SU-DHL-6 (cell line): ENCODE measurements at regions not wholly inside any gene's neighbourhood (a gene's known extent, or its start where the extent isn't known, plus 50 kb on each side); places are given as distances from the start of the nearest gene placed in this dataset.

Source experiments
- H2AFZ ChIP-seq: fragments of 200-600 bp; sonication (generic); 2 replicates; pipeline ENCODE4 v1.6.1; 2014; ENCODE audit warnings: low read depth, mild to moderate bottlenecking, moderate library complexity, mixed read lengths, antibody characterized with exemption, low read length; ENCODE audit not compliant: severe bottlenecking
- H3F3A ChIP-seq: fragments of 200-600 bp; shearing (Covaris generic); 2 replicates; pipeline ENCODE4 v1.6.0; 2016; ENCODE audit warnings: antibody characterized with exemption, mild to moderate bottlenecking; ENCODE audit not compliant: insufficient read depth
- H3K27ac ChIP-seq: fragments of 200-600 bp; sonication (generic); 2 replicates; pipeline ENCODE4 v1.5.1; 2016; ENCODE audit warnings: low read depth, mild to moderate bottlenecking, low read length, moderate library complexity, mixed read lengths
- H3K27me3 ChIP-seq: fragments of 200-600 bp; sonication (generic), shearing (Covaris generic); 2 replicates; pipeline ENCODE4 v1.6.0; 2014; ENCODE audit warnings: mild to moderate bottlenecking, low read length
- H3K36me3 ChIP-seq: fragments of 200-600 bp; sonication (generic); 2 replicates; pipeline ENCODE4 v1.6.1; 2014; ENCODE audit warnings: mild to moderate bottlenecking, low read length, mixed read lengths
- H3K4me2 ChIP-seq: fragments of 300-600, 200-600 bp; shearing (Covaris generic), sonication (generic); 2 replicates; pipeline ENCODE4 v1.6.0; 2014; ENCODE audit warnings: low read length, low read depth, mild to moderate bottlenecking; ENCODE audit not compliant: poor library complexity, severe bottlenecking
- H3K4me3 ChIP-seq: fragments of 200-600 bp; sonication (generic); 2 replicates; pipeline ENCODE4 v1.5.1; 2014; ENCODE audit warnings: antibody characterized with exemption, low read length, mild to moderate bottlenecking, mixed read lengths; ENCODE audit not compliant: insufficient read depth, poor library complexity, severe bottlenecking
- H3K79me2 ChIP-seq: fragments of 200-600 bp; sonication (generic); 2 replicates; pipeline ENCODE4 v1.6.1; 2014; ENCODE audit warnings: mild to moderate bottlenecking, low read length, moderate library complexity; ENCODE audit not compliant: insufficient read depth
- H3K9ac ChIP-seq: fragments of 200-600 bp; sonication (generic); 2 replicates; pipeline ENCODE4 v1.7.0; 2014; ENCODE audit warnings: mild to moderate bottlenecking, low read length
- H3K9me2 ChIP-seq: fragments of 200-600 bp; sonication (generic); replicated peaks from 2 replicates; pipeline ENCODE4 v1.6.1; 2014; ENCODE audit warnings: low read length; ENCODE audit not compliant: insufficient read depth
- H3K9me3 ChIP-seq: fragments of 200-600 bp; sonication (generic); 2 replicates; pipeline ENCODE4 v1.6.1; 2014; ENCODE audit warnings: low read length, mixed read lengths; ENCODE audit not compliant: insufficient read depth
- H4K20me1 ChIP-seq: fragments of 200-600 bp; sonication (generic); 2 replicates; pipeline ENCODE4 v1.6.1; 2014; ENCODE audit warnings: low read depth, mild to moderate bottlenecking, antibody characterized with exemption, low read length, moderate library complexity, mixed read lengths
- CTCF ChIP-seq: fragments of 200-600 bp; sonication (generic); IDR thresholded peaks from one replicate; pipeline ENCODE4 v1.5.1; 2017; ENCODE audit warnings: antibody characterized with exemption, mild to moderate bottlenecking, low read length, moderate library complexity; ENCODE audit not compliant: insufficient read depth, poor library complexity, severe bottlenecking
- EZH2phosphoT487 ChIP-seq: fragments of 200-600 bp; sonication (generic), shearing (Covaris generic); conservative IDR thresholded peaks from 2 replicates; pipeline ENCODE4 v1.6.1; 2018; ENCODE audit warnings: mild to moderate bottlenecking, antibody characterized with exemption, low read length, moderate library complexity, mixed read lengths

GRCh38 chr6:23340271-23340670 is 770.9 kb downstream of the HDGFL1 start:
- no peak overlapping the region for H3K9ac ChIP-seq
- H3K4me3 ChIP-seq, result no peak overlapping the region
- no peaks in the 10 kb centered on the region for H3K79me2 ChIP-seq
- no peak overlapping the region for H3K4me2 ChIP-seq
- no peaks in the 10 kb centered on the region for H3F3A ChIP-seq
- H4K20me1 ChIP-seq, result no peaks in the 10 kb centered on the region
- H3K27ac ChIP-seq, result no peak overlapping the region
- H2AFZ ChIP-seq, result no peak overlapping the region
- no peaks in the 10 kb centered on the region for H3K36me3 ChIP-seq
- H3K9me3 ChIP-seq, result no peaks in the 10 kb centered on the region
- no peaks in the 10 kb centered on the region for H3K9me2 ChIP-seq
- no peaks in the 10 kb centered on the region for H3K27me3 ChIP-seq
- no peak for TF ChIP-seq CTCF
- TF ChIP-seq EZH2phosphoT487, result no peak

GRCh38 chr6:23343610-23344306 is 774.4 kb downstream of the HDGFL1 start:
- H3K79me2 ChIP-seq, result no peaks in the 10 kb centered on the region
- no peaks in the 10 kb centered on the region for H3F3A ChIP-seq
- no peaks in the 10 kb centered on the region for H4K20me1 ChIP-seq
- H3K36me3 ChIP-seq, result no peaks in the 10 kb centered on the region
- no peaks in the 10 kb centered on the region for H3K27me3 ChIP-seq
- H3K27ac ChIP-seq, result no peak overlapping the region
- TF ChIP-seq CTCF, result no peak
- no peak for TF ChIP-seq EZH2phosphoT487
- no peak overlapping the region for H2AFZ ChIP-seq
- H3K9me3 ChIP-seq, result no peaks in the 10 kb centered on the region
- no peak overlapping the region for H3K4me2 ChIP-seq
- H3K4me3 ChIP-seq, result no peak overlapping the region
- H3K9ac ChIP-seq, result no peak overlapping the region
- no peaks in the 10 kb centered on the region for H3K9me2 ChIP-seq

- H4K20me1 ChIP-seq, result no peaks in the 10 kb centered on the region
- H3K9me3 ChIP-seq, result no peaks in the 10 kb centered on the region
- H3K36me3 ChIP-seq, result no peaks in the 10 kb centered on the region
- no peak overlapping the region for H3K27ac ChIP-seq
- no peaks in the 10 kb centered on the region for H3K27me3 ChIP-seq
- H3K79me2 ChIP-seq, result no peaks in the 10 kb centered on the region
- no peak overlapping the region for H3K4me3 ChIP-seq
- TF ChIP-seq EZH2phosphoT487 (no peak), CTCF (no peak)
- no peaks in the 10 kb centered on the region for H3F3A ChIP-seq
- H3K9ac ChIP-seq, result no peak overlapping the region
- H2AFZ ChIP-seq, result no peak overlapping the region
- H3K4me2 ChIP-seq, result no peak overlapping the region
- H3K9me2 ChIP-seq, result no peaks in the 10 kb centered on the region
Measured at GRCh38 chr6:23348185-23348584, 777.8 kb upstream of the NRSN1 start.
